ENCODE measurements at regions not wholly inside any gene's neighbourhood (a gene's known extent, or its start where the extent isn't known, plus 50 kb on each side); places are given as distances from the start of the nearest gene placed in this dataset.
"Not testable (repeated sequence)": the region's sequence is repeated elsewhere in the genome, so short reads cannot be mapped to it uniquely, and the experiment has no call there.

GRCh38 chr21:15453261-15453660 is 276.5 kb upstream of the USP25 start:
- TF ChIP-seq, protein P1, sequence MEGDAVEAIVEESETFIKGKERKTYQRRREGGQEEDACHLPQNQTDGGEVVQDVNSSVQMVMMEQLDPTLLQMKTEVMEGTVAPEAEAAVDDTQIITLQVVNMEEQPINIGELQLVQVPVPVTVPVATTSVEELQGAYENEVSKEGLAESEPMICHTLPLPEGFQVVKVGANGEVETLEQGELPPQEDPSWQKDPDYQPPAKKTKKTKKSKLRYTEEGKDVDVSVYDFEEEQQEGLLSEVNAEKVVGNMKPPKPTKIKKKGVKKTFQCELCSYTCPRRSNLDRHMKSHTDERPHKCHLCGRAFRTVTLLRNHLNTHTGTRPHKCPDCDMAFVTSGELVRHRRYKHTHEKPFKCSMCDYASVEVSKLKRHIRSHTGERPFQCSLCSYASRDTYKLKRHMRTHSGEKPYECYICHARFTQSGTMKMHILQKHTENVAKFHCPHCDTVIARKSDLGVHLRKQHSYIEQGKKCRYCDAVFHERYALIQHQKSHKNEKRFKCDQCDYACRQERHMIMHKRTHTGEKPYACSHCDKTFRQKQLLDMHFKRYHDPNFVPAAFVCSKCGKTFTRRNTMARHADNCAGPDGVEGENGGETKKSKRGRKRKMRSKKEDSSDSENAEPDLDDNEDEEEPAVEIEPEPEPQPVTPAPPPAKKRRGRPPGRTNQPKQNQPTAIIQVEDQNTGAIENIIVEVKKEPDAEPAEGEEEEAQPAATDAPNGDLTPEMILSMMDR (IDR thresholded peaks at IDR 0.05; ENCODE audit: extremely low read depth, missing control alignments), result no peak
- DNase-seq (ENCODE audit: low spot score), result no peak

- DNase-seq (ENCODE audit: low spot score), result not testable (repeated sequence)
Measured at GRCh38 chr21:15453785-15454184, 276.0 kb upstream of the USP25 start.

GRCh38 chr21:15454931-15455330 is 274.9 kb upstream of the USP25 start:
- not testable (repeated sequence) for DNase-seq (ENCODE audit: low spot score)

- TF ChIP-seq, protein P1 (IDR thresholded peaks at IDR 0.05; ENCODE audit: extremely low read depth, missing control alignments), result no peak
Measured at GRCh38 chr21:15455819-15456462, 273.8 kb upstream of the USP25 start.

GRCh38 chr21:15457965-15458364 is 271.8 kb upstream of the USP25 start:
- TF ChIP-seq, protein P1 (IDR thresholded peaks at IDR 0.05; ENCODE audit: extremely low read depth, missing control alignments), result no peak
- no peak for DNase-seq (ENCODE audit: low spot score)

More at GRCh38 chr21:15455819-15456462, 273.8 kb upstream of the USP25 start:
- no peak for DNase-seq (ENCODE audit: low spot score)

DNA sequence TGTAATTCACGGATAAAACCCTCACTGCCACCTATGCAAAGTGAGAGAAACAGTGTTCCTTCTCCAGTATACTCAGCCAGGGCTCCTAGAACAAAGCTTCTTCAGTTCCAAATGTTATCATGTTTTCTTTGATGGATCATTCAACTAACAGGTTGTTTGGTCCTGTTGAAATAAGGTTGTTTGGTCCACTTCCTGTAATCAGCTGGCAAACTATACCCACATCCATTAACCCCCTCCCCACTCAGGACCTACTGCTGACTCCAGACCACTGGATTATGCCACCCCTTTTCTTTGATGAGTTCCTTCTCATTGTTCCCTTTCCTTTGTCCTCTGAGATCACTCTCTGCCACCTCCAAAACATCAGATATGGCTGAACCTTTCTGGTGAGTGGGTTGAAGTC is 267.7 kb upstream of the USP25 start:
- TF ChIP-seq, protein P1 (IDR thresholded peaks at IDR 0.05; ENCODE audit: extremely low read depth, missing control alignments), result no peak
- DNase-seq (ENCODE audit: low spot score), result no peak

GRCh38 chr21:15466329-15466728 is 263.5 kb upstream of the USP25 start:
- TF ChIP-seq, protein P1 (IDR thresholded peaks at IDR 0.05; ENCODE audit: extremely low read depth, missing control alignments), result no peak
- no peak for DNase-seq (ENCODE audit: low spot score)

DNA sequence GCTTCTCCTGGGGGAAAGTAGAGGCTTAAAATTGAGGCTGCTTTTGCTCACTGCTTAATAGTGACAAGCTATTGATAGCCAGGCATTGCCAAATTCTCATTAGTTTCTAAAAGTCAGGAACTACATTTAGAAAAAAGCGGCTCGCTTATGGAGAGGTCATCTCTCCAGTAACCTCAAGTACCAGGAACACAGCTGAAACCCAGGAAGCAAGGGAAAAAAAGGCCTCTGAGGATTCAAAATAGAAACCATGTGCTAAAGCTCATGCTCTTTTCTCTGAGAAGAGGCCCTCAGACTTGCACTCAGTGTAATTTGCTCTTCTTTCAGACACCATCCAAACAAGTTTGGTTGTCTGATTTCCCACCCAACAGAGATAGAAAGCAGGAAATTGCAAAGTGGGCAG is 261.4 kb upstream of the USP25 start:
- TF ChIP-seq, protein P1 (IDR thresholded peaks at IDR 0.05; ENCODE audit: extremely low read depth, missing control alignments), result no peak
- DNase-seq (ENCODE audit: low spot score), result no peak

Measured in GM20000 (cell line).